Endothelial cell (in vitro differentiated cells): ENCODE measurements at regions not wholly inside any gene's neighbourhood (a gene's known extent, or its start where the extent isn't known, plus 50 kb on each side); places are given as distances from the start of the nearest gene placed in this dataset.

ENCODE experiments used
- DNase-seq: peaks from one replicate; pipeline ENCODE4 v3.0.0; 2021; ENCODE audit warnings: low spot score
- H3K27ac Mint-ChIP-seq: one replicate; pipeline ENCODE4 v1.8.0; 2021; ENCODE audit warnings: mixed read lengths, inconsistent platforms; ENCODE audit not compliant: unreplicated experiment
- H3K27me3 Mint-ChIP-seq: one replicate; pipeline ENCODE4 v1.8.0; 2021; ENCODE audit warnings: mild to moderate bottlenecking, moderate library complexity, mixed read lengths, inconsistent platforms; ENCODE audit not compliant: unreplicated experiment
- H3K36me3 Mint-ChIP-seq: one replicate; pipeline ENCODE4 v1.8.0; 2021; ENCODE audit warnings: mild to moderate bottlenecking, low read depth, mixed read lengths, inconsistent platforms; ENCODE audit not compliant: unreplicated experiment
- H3K4me1 Mint-ChIP-seq: one replicate; pipeline ENCODE4 v1.8.0; 2021; ENCODE audit warnings: mild to moderate bottlenecking, mixed read lengths, inconsistent platforms; ENCODE audit not compliant: unreplicated experiment
- H3K4me3 Mint-ChIP-seq: one replicate; pipeline ENCODE4 v1.8.0; 2021; ENCODE audit warnings: mild to moderate bottlenecking, mixed read lengths, inconsistent platforms; ENCODE audit not compliant: unreplicated experiment
- H3K9me3 Mint-ChIP-seq: one replicate; pipeline ENCODE4 v1.8.0; 2021; ENCODE audit warnings: mixed read lengths, inconsistent platforms; ENCODE audit not compliant: unreplicated experiment
- CTCF ChIP-seq: fragments of 200-600 bp; sonication (generic); IDR thresholded peaks from one replicate; pipeline ENCODE4 v1.5.0; 2021; ENCODE audit warnings: antibody characterized with exemption; ENCODE audit not compliant: unreplicated experiment

- no peak for DNase-seq
- H3K27ac Mint-ChIP-seq: peak overlapping the region; percentile 2
- no peaks in the 10 kb centered on the region for H3K9me3 Mint-ChIP-seq
- no peaks in the 10 kb centered on the region for H3K27me3 Mint-ChIP-seq
- H3K36me3 Mint-ChIP-seq: no peaks in the 10 kb centered on the region
- H3K4me1 Mint-ChIP-seq: peaks cover 17% of the 10 kb centered on the region
- TF ChIP-seq CTCF: no peak
- no peak overlapping the region for H3K4me3 Mint-ChIP-seq
Measured at GRCh38 chr2:234243871-234244565, 193.5 kb downstream of the SPP2 start.

DNA sequence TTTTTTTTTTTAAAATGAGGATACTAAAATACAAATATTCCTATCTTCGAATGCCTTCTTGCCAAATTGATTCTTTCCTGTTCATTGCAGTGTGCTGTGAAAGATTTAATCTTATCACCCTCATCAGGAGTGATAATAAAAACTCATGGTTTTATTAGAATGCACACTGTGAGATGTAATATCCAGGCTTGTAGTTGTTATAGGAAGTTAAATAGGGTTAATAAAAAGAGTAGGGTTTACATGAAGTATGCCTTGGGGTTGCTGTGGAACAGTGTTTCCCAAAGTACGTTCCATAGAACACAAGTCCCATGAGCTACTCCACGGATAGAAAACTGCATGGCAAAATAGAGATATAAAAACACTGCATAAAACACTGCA, 191.9 kb downstream of the SPP2 start:
- Mint-ChIP-seq H3K4me1 (peaks cover 17% of the 10 kb centered on the region), H3K9me3 (no peaks in the 10 kb centered on the region), H3K4me3 (no peak overlapping the region), H3K36me3 (no peaks in the 10 kb centered on the region), H3K27me3 (no peaks in the 10 kb centered on the region), H3K27ac (no peak overlapping the region)
- no peak for DNase-seq
- no peak for TF ChIP-seq CTCF

- Mint-ChIP-seq H3K9me3 (no peaks in the 10 kb centered on the region), H3K27ac (no peak overlapping the region), H3K4me3 (no peak overlapping the region), H3K27me3 (no peaks in the 10 kb centered on the region), H3K4me1 (peaks cover 17% of the 10 kb centered on the region), H3K36me3 (no peaks in the 10 kb centered on the region)
- DNase-seq: no peak
- TF ChIP-seq CTCF: no peak
Measured at GRCh38 chr2:234241656-234242458, 191.4 kb downstream of the SPP2 start.

DNA sequence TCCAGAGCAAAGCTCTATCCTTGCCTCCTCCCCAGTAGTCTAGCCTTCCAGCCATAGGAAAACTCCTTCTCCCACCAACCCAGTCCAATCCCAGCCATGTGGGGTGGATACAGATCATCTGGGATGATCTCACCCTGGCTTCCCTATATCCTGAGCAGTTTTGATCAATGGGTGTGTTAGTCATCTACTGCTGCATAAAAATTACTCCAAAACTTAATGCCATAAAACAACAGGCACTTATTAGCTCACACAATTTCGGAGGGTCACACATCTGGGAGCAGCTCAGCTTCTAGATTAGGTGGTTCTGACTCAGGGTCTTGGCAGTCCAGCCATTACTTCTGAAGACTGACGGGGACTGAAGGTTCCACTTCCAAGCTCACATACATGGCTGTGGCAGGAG, 190.4 kb downstream of the SPP2 start:
- Mint-ChIP-seq H3K36me3 (no peaks in the 10 kb centered on the region), H3K27me3 (no peaks in the 10 kb centered on the region), H3K27ac (no peak overlapping the region), H3K4me1 (peaks cover 16% of the 10 kb centered on the region), H3K9me3 (no peaks in the 10 kb centered on the region), H3K4me3 (no peak overlapping the region)
- TF ChIP-seq CTCF: no peak
- no peak for DNase-seq

- no peak for DNase-seq
- no peaks in the 10 kb centered on the region for H3K9me3 Mint-ChIP-seq
- no peak overlapping the region for H3K4me3 Mint-ChIP-seq
- H3K27ac Mint-ChIP-seq: no peak overlapping the region
- no peaks in the 10 kb centered on the region for H3K27me3 Mint-ChIP-seq
- H3K36me3 Mint-ChIP-seq: no peaks in the 10 kb centered on the region
- TF ChIP-seq CTCF: no peak
- no peaks in the 10 kb centered on the region for H3K4me1 Mint-ChIP-seq
Measured at GRCh38 chr2:234235191-234235590, 184.7 kb downstream of the SPP2 start.
